ENCODE measurements at regions not wholly inside any gene's neighbourhood (a gene's known extent, or its start where the extent isn't known, plus 50 kb on each side); places are given as distances from the start of the nearest gene placed in this dataset.

- Histone ChIP-seq H3K36me3 (ENCODE audit: control insufficient read depth, insufficient read depth, low read length) (no peaks in the 10 kb centered on the region), H3K9me3 (ENCODE audit: control insufficient read depth, insufficient read depth, low read depth, low read length) (no peaks in the 10 kb centered on the region), H3K27ac (ENCODE audit: low read length) (no peak overlapping the region), H3K4me1 (ENCODE audit: control insufficient read depth, insufficient read depth, low read length) (no peaks in the 10 kb centered on the region), H3K4me3 (ENCODE audit: low read depth in 2 of 2, low read length in 2 of 2) (no peak overlapping the region), H3K27me3 (ENCODE audit: control insufficient read depth, insufficient read depth, low read length) (no peaks in the 10 kb centered on the region)
- BruUV-seq (replicated peaks): no TSS peak
- ChIA-PET CTCF (no interaction called here), POLR2A (no interaction called here)
- intact Hi-C loops (cut with micrococcal nuclease; ENCODE audit: unreplicated experiment) (no loop called here), in situ Hi-C loops (cut with HindIII; ENCODE audit: low pct_unique_long_range_greater_than_20kb, low sequenced_read_pairs) (no loop called here)
- ATAC-seq (no peak), DNase-seq (ENCODE audit: low read depth, low spot score) (no peak)
- TF ChIP-seq POLR2AphosphoS5 (IDR thresholded peaks at IDR 0.05; ENCODE audit: low read depth, low read length) (no peak), SIN3A (IDR thresholded peaks at IDR 0.05; ENCODE audit: borderline replicate concordance, insufficient read depth, low read depth, low read length) (no peak), TCF7L2 (IDR thresholded peaks at IDR 0.05; ENCODE audit: low read depth, low read length) (no peak)
Measured at GRCh38 chr21:28148400-28149064, 844.1 kb downstream of the LTN1 start.

GRCh38 chr21:28144653-28145052 lies 848.0 kb downstream of the LTN1 start:
- POLR2A ChIA-PET: no interaction called here
- Histone ChIP-seq H3K36me3 (ENCODE audit: control insufficient read depth, insufficient read depth, low read length) (no peaks in the 10 kb centered on the region), H3K9me3 (ENCODE audit: control insufficient read depth, insufficient read depth, low read depth, low read length) (no peaks in the 10 kb centered on the region), H3K4me1 (ENCODE audit: control insufficient read depth, insufficient read depth, low read length) (no peaks in the 10 kb centered on the region), H3K4me3 (ENCODE audit: low read depth in 2 of 2, low read length in 2 of 2) (no peak overlapping the region), H3K27me3 (ENCODE audit: control insufficient read depth, insufficient read depth, low read length) (no peaks in the 10 kb centered on the region), H3K27ac (ENCODE audit: low read length) (no peak overlapping the region)
- intact Hi-C loops (cut with micrococcal nuclease; ENCODE audit: unreplicated experiment) (no loop called here), in situ Hi-C loops (cut with HindIII; ENCODE audit: low pct_unique_long_range_greater_than_20kb, low sequenced_read_pairs) (no loop called here)
- TF ChIP-seq CTCF (IDR thresholded peaks at IDR 0.05): no peak
- no peak for TF ChIP-seq SIN3A (IDR thresholded peaks at IDR 0.05; ENCODE audit: borderline replicate concordance, insufficient read depth, low read depth, low read length)
- TF ChIP-seq POLR2AphosphoS5 (IDR thresholded peaks at IDR 0.05; ENCODE audit: low read depth, low read length): no peak
- TF ChIP-seq, protein P1, sequence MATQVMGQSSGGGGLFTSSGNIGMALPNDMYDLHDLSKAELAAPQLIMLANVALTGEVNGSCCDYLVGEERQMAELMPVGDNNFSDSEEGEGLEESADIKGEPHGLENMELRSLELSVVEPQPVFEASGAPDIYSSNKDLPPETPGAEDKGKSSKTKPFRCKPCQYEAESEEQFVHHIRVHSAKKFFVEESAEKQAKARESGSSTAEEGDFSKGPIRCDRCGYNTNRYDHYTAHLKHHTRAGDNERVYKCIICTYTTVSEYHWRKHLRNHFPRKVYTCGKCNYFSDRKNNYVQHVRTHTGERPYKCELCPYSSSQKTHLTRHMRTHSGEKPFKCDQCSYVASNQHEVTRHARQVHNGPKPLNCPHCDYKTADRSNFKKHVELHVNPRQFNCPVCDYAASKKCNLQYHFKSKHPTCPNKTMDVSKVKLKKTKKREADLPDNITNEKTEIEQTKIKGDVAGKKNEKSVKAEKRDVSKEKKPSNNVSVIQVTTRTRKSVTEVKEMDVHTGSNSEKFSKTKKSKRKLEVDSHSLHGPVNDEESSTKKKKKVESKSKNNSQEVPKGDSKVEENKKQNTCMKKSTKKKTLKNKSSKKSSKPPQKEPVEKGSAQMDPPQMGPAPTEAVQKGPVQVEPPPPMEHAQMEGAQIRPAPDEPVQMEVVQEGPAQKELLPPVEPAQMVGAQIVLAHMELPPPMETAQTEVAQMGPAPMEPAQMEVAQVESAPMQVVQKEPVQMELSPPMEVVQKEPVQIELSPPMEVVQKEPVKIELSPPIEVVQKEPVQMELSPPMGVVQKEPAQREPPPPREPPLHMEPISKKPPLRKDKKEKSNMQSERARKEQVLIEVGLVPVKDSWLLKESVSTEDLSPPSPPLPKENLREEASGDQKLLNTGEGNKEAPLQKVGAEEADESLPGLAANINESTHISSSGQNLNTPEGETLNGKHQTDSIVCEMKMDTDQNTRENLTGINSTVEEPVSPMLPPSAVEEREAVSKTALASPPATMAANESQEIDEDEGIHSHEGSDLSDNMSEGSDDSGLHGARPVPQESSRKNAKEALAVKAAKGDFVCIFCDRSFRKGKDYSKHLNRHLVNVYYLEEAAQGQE (IDR thresholded peaks at IDR 0.05; ENCODE audit: insufficient read depth in 1 of 2, low read depth in 2 of 2, low read length in 1 of 2): no peak
- no peak for TF ChIP-seq TCF7L2 (IDR thresholded peaks at IDR 0.05; ENCODE audit: low read depth, low read length)
- no TSS peak for BruUV-seq (replicated peaks)
- no peak for ATAC-seq
- CTCF ChIA-PET: no interaction called here
- no peak for DNase-seq (ENCODE audit: low read depth, low spot score)

DNA sequence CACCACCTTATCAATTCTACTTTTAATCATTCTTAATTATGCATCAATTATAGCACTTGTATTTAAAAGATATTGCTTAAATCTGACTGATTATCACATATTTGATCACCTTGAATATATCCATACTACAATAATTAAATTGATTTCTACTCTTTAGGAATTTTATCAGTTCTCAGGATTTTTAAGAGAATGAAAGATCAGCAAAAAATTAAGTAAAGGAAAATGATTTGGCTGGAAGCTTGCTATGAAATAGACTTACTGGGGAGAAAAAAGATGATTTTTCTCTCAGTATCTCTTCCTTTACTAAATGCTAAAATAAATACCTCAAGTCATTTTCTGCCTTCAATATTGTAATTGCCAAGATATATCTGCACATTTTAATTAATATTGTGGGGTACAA lies 848.6 kb downstream of the LTN1 start:
- no peaks in the 10 kb centered on the region for H3K4me1 ChIP-seq (ENCODE audit: control insufficient read depth, insufficient read depth, low read length)
- ATAC-seq: no peak
- in situ Hi-C loops (cut with HindIII; ENCODE audit: low pct_unique_long_range_greater_than_20kb, low sequenced_read_pairs) (no loop called here), intact Hi-C loops (cut with micrococcal nuclease; ENCODE audit: unreplicated experiment) (no loop called here)
- POLR2A ChIA-PET: no interaction called here
- H3K27ac ChIP-seq (ENCODE audit: low read length): no peak overlapping the region
- no peaks in the 10 kb centered on the region for H3K27me3 ChIP-seq (ENCODE audit: control insufficient read depth, insufficient read depth, low read length)
- CTCF ChIA-PET: no interaction called here
- no peak overlapping the region for H3K4me3 ChIP-seq (ENCODE audit: low read depth in 2 of 2, low read length in 2 of 2)
- TF ChIP-seq, protein P1 (IDR thresholded peaks at IDR 0.05; ENCODE audit: insufficient read depth in 1 of 2, low read depth in 2 of 2, low read length in 1 of 2): no peak
- TF ChIP-seq CTCF (IDR thresholded peaks at IDR 0.05) (no peak), TCF7L2 (IDR thresholded peaks at IDR 0.05; ENCODE audit: low read depth, low read length) (no peak), SIN3A (IDR thresholded peaks at IDR 0.05; ENCODE audit: borderline replicate concordance, insufficient read depth, low read depth, low read length) (no peak), POLR2AphosphoS5 (IDR thresholded peaks at IDR 0.05; ENCODE audit: low read depth, low read length) (no peak)
- H3K9me3 ChIP-seq (ENCODE audit: control insufficient read depth, insufficient read depth, low read depth, low read length): no peaks in the 10 kb centered on the region
- DNase-seq (ENCODE audit: low read depth, low spot score): no peak
- H3K36me3 ChIP-seq (ENCODE audit: control insufficient read depth, insufficient read depth, low read length): no peaks in the 10 kb centered on the region
- no TSS peak for BruUV-seq (replicated peaks)
